GM19395 (cell line): ENCODE measurements at regions not wholly inside any gene's neighbourhood (a gene's known extent, or its start where the extent isn't known, plus 50 kb on each side); places are given as distances from the start of the nearest gene placed in this dataset.
A peak's percentile ranks its signal among the peaks of the same experiment; 100 is the strongest.
"Not testable (repeated sequence)": the region's sequence is repeated elsewhere in the genome, so short reads cannot be mapped to it uniquely, and the experiment has no call there.

Experiments used
- ATAC-seq: cut with Tn5 transposase; IDR thresholded peaks from one replicate; pipeline ENCODE4 v1.9.1; 2021; ENCODE audit warnings: mild to moderate bottlenecking, moderate library complexity; ENCODE audit not compliant: unreplicated experiment

- no peak for ATAC-seq
Measured at GRCh38 chr21:31538816-31539215, 120.7 kb upstream of the SOD1 start.

- no peak for ATAC-seq
Measured at GRCh38 chr21:31537872-31538576, 121.5 kb upstream of the SOD1 start.

DNA sequence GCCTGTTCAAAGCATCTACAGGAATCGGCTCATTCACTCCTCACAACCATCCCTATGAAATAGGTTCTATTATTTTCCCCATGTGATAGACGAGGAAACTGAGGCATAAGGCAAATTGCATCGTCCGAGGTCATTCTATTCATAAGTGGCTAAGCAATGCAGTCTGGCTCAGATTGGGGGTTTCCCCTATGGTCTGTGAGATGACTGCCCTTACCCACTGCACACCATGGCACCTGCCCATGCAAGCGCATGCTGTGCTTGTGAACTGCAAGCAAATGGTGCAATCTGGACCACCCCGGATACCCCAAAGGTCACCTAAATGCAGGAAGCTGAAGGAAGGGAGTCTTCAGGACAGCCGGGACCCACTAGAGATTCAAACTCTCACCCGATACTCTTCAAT lies 123.4 kb upstream of the SOD1 start:
- no peak for ATAC-seq

- ATAC-seq = no peak
Measured at GRCh38 chr21:31531967-31532366, 127.5 kb upstream of the SOD1 start.

DNA sequence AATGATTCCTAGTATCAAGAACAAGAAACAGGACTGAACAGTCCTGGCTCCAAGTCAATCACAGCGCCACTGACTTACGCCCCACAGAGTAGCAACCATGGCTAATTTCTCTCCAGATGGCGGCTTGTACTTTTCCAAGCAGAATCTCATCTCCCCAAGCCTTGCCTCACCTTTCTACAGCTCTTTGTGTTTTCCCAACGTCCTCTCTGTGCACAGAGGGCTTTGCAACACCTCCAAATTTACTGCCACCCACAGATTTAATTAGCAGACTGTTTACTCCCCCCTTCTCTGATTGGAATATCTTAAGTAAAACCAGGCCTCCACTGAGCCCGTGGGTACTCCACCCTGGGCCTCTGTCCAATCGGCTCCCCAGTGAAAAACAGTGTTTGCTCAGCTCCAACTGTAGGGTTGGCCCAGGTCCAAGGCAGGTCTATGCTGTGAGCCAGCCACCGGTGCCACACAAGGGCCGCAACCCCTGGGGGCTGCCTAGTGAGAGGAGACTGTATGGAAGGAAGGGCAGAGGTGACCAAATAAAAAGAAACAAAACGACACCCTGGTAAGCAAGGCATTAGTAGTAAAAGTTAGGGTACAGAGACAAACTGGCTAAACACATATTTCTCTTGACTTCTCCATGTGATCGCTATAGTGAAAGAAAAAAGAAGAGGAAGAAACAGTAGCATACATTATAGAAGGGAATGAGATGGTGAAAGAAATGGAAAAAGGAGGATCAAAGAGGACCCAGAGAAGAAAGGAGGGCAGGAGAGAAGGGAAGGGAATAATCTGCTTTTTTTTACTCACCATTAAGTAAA lies 128.4 kb upstream of the SOD1 start:
- no peak for ATAC-seq

- ATAC-seq = no peak
Measured at GRCh38 chr21:31530364-31530763, 129.1 kb upstream of the SOD1 start.

DNA sequence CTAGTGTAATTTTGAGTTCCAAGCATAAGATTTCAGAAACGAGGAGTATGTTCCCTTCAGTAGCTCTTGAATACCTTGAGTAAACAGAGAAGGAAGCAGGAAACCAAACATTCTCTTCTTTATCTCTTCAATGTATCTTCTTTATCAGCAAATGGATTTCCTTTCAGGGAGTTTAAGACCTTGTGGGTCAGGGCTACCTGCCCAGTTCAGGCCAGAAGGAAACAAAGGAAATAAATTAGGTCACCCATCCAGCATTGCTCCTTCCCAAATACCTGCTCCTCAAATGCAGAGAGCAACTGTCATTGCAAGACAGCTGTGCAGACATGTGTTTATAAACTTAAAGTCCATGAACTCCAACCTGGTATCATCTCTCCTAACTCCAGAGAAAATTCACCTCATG lies 130.1 kb upstream of the SOD1 start:
- no peak for ATAC-seq

GRCh38 chr21:31526040-31526439 lies 133.5 kb upstream of the SOD1 start:
- no peak for ATAC-seq

GRCh38 chr21:31524140-31524539 lies 135.4 kb upstream of the SOD1 start:
- no peak for ATAC-seq

DNA sequence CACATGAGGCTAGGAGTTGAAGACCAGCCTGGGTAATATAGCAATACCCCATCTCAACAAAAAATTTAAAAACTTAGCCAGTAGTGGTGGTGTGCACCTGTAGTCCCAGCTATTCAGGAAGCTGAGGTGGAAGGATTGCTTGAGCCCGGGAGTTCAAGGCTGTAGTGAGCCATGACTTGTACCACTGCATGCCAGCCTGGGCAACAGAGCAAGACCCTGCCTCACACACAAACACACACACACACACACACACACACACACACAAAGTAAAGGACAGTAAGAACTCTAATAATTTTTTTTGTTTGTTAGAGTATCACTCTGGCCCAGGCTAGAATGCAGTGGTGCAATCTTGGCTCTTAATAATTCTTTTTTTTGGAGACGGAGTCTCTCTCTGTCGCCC lies 138.0 kb upstream of the SOD1 start:
- ATAC-seq = no peak

DNA sequence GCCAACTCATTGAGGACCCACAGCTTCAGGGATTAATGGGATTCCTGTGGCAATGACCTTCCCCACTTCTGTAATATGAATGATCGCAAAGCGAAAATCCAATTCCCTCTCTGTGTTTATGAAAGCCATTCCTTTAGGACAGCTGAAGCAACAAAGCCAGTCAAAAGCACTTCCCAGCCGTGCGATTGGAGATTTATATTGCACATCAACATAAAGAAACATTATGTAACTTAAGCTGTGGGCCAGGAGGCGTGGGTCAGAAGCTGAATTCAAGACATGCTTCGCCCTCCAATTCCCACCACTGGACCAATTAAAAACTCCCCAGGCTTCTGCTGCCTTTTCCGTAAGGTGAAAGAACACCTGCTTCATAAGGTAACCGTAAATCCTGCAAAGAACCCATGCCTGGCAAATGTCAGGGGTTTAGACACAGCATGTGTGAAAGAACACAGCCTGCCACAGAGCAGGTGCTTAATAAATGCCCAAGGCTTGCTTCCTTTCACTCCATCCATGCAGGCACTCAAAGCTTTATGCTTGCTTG lies 138.9 kb upstream of the SOD1 start:
- ATAC-seq = no peak

DNA sequence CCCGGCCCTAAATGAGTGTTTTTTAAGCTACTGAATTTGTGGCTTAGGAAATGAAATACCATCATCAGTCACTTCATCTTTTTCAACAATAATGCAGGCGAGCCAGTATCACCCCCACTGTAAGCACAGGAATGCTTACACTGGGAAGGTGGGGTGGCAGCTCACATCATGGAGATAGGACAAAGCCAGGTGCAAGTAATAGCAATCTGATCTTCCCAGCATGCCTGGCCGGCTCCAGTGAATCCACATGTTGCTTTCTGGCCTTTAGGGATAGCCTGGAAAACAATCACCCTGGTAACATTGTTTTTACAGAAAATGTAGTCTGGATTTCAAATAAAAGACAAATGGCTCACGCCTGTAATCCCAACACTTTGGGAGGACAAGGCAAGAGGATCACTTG lies 140.9 kb upstream of the SOD1 start:
- no peak for ATAC-seq

GRCh38 chr21:31517664-31518414 lies 141.7 kb upstream of the SOD1 start:
- no peak for ATAC-seq

DNA sequence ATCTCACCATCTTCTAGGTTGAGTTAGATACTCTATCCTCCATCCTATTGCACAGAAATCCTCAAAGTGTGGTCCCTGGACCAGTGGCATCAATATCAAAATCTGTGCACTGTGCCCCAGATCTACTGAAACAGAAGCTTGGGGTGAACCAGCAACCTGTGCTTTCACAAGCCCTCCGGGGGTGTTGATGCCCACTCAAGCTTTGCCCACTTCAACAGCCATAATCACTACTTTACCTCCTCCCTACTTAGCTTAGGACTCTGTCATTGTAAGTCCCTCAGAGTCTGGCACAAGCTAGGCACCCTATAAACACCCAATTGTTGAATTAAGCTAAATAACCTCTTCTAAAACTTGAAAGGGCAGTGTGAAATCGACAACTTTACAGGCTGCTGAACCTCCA lies 144.2 kb upstream of the SOD1 start:
- ATAC-seq = no peak

GRCh38 chr21:31514598-31514997 lies 144.9 kb upstream of the SOD1 start:
- ATAC-seq = no peak

- not testable (repeated sequence) for ATAC-seq
Measured at GRCh38 chr21:31513541-31513940, 146.0 kb upstream of the SOD1 start.

GRCh38 chr21:31511999-31512398 lies 147.5 kb upstream of the SOD1 start:
- not testable (repeated sequence) for ATAC-seq

DNA sequence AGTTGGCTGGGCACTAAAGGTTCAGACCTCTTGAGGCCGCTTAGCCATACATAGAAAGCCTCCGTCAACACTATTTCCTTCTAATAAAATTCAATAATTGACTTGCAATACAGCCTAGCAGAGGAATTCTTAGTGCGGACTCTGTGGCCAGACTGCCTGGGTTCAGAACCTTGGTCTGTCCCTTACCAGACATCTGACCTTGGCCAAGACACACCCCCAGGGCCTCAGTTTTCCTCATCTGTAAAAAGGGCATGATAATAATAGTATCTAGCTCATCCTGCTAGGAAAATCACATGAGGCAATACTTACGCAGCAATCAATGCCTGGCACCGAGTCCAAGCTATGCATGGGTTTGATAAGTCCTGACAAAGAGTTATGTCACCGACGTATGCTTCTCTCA lies 148.2 kb upstream of the SOD1 start:
- ATAC-seq = no peak

GRCh38 chr21:31509194-31510017 lies 150.1 kb upstream of the SOD1 start:
- ATAC-seq = peak; percentile 59

- ATAC-seq = no peak
Measured at GRCh38 chr21:31505975-31506374, 153.5 kb upstream of the SOD1 start.

DNA sequence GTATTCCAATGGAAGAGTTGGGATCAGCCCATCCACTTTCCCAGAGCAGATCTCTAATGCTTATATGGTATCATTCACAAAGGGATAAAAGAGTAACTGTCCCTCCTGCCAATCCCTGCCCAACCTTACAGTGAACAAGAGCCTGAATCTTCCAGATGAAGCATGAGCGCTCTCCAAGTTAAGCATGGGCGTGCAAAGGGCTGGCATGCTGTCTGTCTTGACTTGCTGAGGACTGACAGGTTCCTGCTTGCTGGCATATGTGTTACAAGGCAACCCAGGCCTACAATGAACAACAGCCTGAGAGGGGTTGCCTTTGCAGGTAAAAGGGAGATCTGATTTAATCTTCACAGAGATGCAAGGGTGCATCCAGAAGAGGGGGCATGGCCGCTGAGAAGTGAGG lies 155.6 kb upstream of the SOD1 start:
- no peak for ATAC-seq
